Head of caudate nucleus (tissue), 42 donors: ENCODE measurements at regions not wholly inside any gene's neighbourhood (a gene's known extent, or its start where the extent isn't known, plus 50 kb on each side); places are given as distances from the start of the nearest gene placed in this dataset.
"Not testable (repeated sequence)": the region's sequence is repeated elsewhere in the genome, so short reads cannot be mapped to it uniquely, and the experiment has no call there.

Experiments used
- DNase-seq, 42 donors: peaks; one replicate each; pipeline versions ENCODE4 v3.0.0 to v3.0.0-alpha.2; 2020 to 2021; ENCODE audit warnings: mixed read lengths in 7 of 42
- intact Hi-C: fragments of 100-400 bp; cut with DNase I; formaldehyde crosslinking; loops from one replicate; pipeline ENCODE4 v1.15.0; 2022

- intact Hi-C loops, result no loop called here
- DNase-seq, result no peak
Observed at GRCh38 chr17:72373910-72374741, 253.3 kb downstream of the SOX9 start.

GRCh38 chr17:72376526-72377345 lies 255.9 kb downstream of the SOX9 start:
- DNase-seq, result no peak
- intact Hi-C loops, result no loop called here

- intact Hi-C loops, result no loop called here
- DNase-seq, result peak in 29 of 42 donors; percentile 11 to 62 (median 31)
Observed at GRCh38 chr17:72378414-72379390, 257.9 kb downstream of the SOX9 start.

GRCh38 chr17:72379516-72379915 lies 258.7 kb downstream of the SOX9 start:
- DNase-seq, result no peak
- intact Hi-C loops, result no loop called here

- intact Hi-C loops, result no loop called here
- no peak for DNase-seq
Observed at GRCh38 chr17:72380120-72380519, 259.3 kb downstream of the SOX9 start.

- no peak for DNase-seq
- intact Hi-C loops, result no loop called here
Observed at GRCh38 chr17:72380737-72381136, 259.9 kb downstream of the SOX9 start.

- no peak for DNase-seq
- intact Hi-C loops, result no loop called here
Observed at GRCh38 chr17:72381597-72382397, 261.0 kb downstream of the SOX9 start.

- intact Hi-C loops, result no loop called here
- DNase-seq, result no peak
Observed at GRCh38 chr17:72382971-72383722, 262.3 kb downstream of the SOX9 start.

- intact Hi-C loops, result no loop called here
- DNase-seq, result no peak
Observed at GRCh38 chr17:72385475-72385874, 264.7 kb downstream of the SOX9 start.

- intact Hi-C loops, result not testable (repeated sequence)
Observed at GRCh38 chr17:72386173-72386572, 265.4 kb downstream of the SOX9 start.

GRCh38 chr17:72386619-72387237 lies 265.9 kb downstream of the SOX9 start:
- DNase-seq, result no peak
- intact Hi-C loops, result no loop called here

More at GRCh38 chr17:72386173-72386572, 265.4 kb downstream of the SOX9 start:
- DNase-seq, result not testable (repeated sequence)

- intact Hi-C loops, result no loop called here
- peak in 1 of 42 donors; percentile 38 for DNase-seq
Observed at GRCh38 chr17:72387487-72387886, 266.7 kb downstream of the SOX9 start.

GRCh38 chr17:72387969-72388368 lies 267.1 kb downstream of the SOX9 start:
- no peak for DNase-seq
- intact Hi-C loops, result no loop called here

- intact Hi-C loops, result no loop called here
- no peak for DNase-seq
Observed at GRCh38 chr17:72388765-72389473, 268.1 kb downstream of the SOX9 start.

- intact Hi-C loops, result no loop called here
- DNase-seq, result no peak
Observed at GRCh38 chr17:72390675-72391508, 270.1 kb downstream of the SOX9 start.
